Stimulated activated CD4-positive, alpha-beta T cell treated with anti-CD3 and anti-CD28 coated beads, TNF-alpha, amount 100 ng/mL, for 48 hours (primary cell): ENCODE measurements at regions not wholly inside any gene's neighbourhood (a gene's known extent, or its start where the extent isn't known, plus 50 kb on each side); places are given as distances from the start of the nearest gene placed in this dataset.

Source experiments
- DNase-seq, 3 donors: peaks; one replicate each; pipeline ENCODE4 v3.0.0-alpha.2; 2020; ENCODE audit warnings: low read depth in 3 of 3

- no peak for DNase-seq
Measured at GRCh38 chr6:12422848-12423247, 132.7 kb downstream of the EDN1 start.

- no peak for DNase-seq
Measured at GRCh38 chr6:12423832-12424231, 133.7 kb downstream of the EDN1 start.

- no peak for DNase-seq
Measured at GRCh38 chr6:12426121-12426520, 136.0 kb downstream of the EDN1 start.

- DNase-seq: no peak
Measured at GRCh38 chr6:12431023-12431422, 140.9 kb downstream of the EDN1 start.

- DNase-seq: no peak
Measured at GRCh38 chr6:12436224-12436623, 146.1 kb downstream of the EDN1 start.

- no peak for DNase-seq
Measured at GRCh38 chr6:12436683-12437082, 146.5 kb downstream of the EDN1 start.

GRCh38 chr6:12439296-12439695, 149.1 kb downstream of the EDN1 start:
- DNase-seq: no peak

GRCh38 chr6:12440981-12441380, 150.8 kb downstream of the EDN1 start:
- DNase-seq: no peak

- DNase-seq: no peak
Measured at GRCh38 chr6:12442455-12442854, 152.3 kb downstream of the EDN1 start.

- DNase-seq: no peak
Measured at GRCh38 chr6:12446394-12446793, 156.2 kb downstream of the EDN1 start.

GRCh38 chr6:12449447-12449846, 159.3 kb downstream of the EDN1 start:
- DNase-seq: no peak

GRCh38 chr6:12450467-12450866, 160.3 kb downstream of the EDN1 start:
- DNase-seq: no peak

GRCh38 chr6:12456343-12456742, 166.2 kb downstream of the EDN1 start:
- DNase-seq: no peak

- DNase-seq: no peak
Measured at GRCh38 chr6:12457094-12457493, 166.9 kb downstream of the EDN1 start.

GRCh38 chr6:12458558-12458957, 168.4 kb downstream of the EDN1 start:
- DNase-seq: no peak

GRCh38 chr6:12459945-12460661, 169.9 kb downstream of the EDN1 start:
- DNase-seq: no peak

GRCh38 chr6:12467706-12468670, 177.8 kb downstream of the EDN1 start:
- no peak for DNase-seq

GRCh38 chr6:12472601-12473038, 182.5 kb downstream of the EDN1 start:
- no peak for DNase-seq

- DNase-seq: no peak
Measured at GRCh38 chr6:12473494-12473893, 183.3 kb downstream of the EDN1 start.

GRCh38 chr6:12474167-12475140, 184.3 kb downstream of the EDN1 start:
- no peak for DNase-seq

- DNase-seq: no peak
Measured at GRCh38 chr6:12476484-12476883, 186.3 kb downstream of the EDN1 start.

GRCh38 chr6:12477616-12478015, 187.5 kb downstream of the EDN1 start:
- DNase-seq: no peak
